GM12878 (cell line): ENCODE measurements at regions not wholly inside any gene's neighbourhood (a gene's known extent, or its start where the extent isn't known, plus 50 kb on each side); places are given as distances from the start of the nearest gene placed in this dataset.

Experiments used
- ATAC-seq: fragments of 200-7000 bp; cut with Tn5 transposase; 3 replicates; pipeline ENCODE4 v1.9.1; 2020; ENCODE audit warnings: mild to moderate bottlenecking, moderate library complexity
- BruUV-seq: library from RNA; stranded (reverse); fragments of 400-500 nt; replicated peaks from 2 replicates; lab custom pipeline; 2021; lab: Mats Ljungman, UMichigan
- CTCF ChIA-PET: fragments of 300-600 bp; sonication (Branson Sonifier 250); formaldehyde crosslinking; extraction: SDS; loops from one replicate; lab custom pipeline; 2021; ENCODE audit warnings: inconsistent platforms; lab: Yijun Ruan, JAX
- POLR2A ChIA-PET: fragments of 350-600 bp; formaldehyde crosslinking; extraction: SDS; loops from one replicate; lab custom pipeline; 2021; ENCODE audit warnings: inconsistent platforms; lab: Charles Lee
- RAD21 ChIA-PET: fragments of 300-600 bp; sonication (Branson Sonifier 250); formaldehyde crosslinking; loops from one replicate; lab custom pipeline; 2023; ENCODE audit warnings: antibody characterized with exemption; ENCODE audit not compliant: unreplicated experiment; lab: Charles Lee
- SMC1A ChIA-PET: fragments of 300-600 bp; sonication (Branson Sonifier 250); formaldehyde crosslinking; loops from one replicate; lab custom pipeline; 2023; ENCODE audit not compliant: unreplicated experiment, uncharacterized antibody; lab: Charles Lee
- DNase-seq: peaks from one replicate; pipeline ENCODE4 v3.0.0-alpha.2; 2011; ENCODE audit warnings: low read depth, low spot score
- FAIRE-seq: peaks from 3 replicates; lab custom pipeline; 2011; peaks lifted over from hg19 to GRCh38; lab: Jason Lieb, UNC
- H2AFZ ChIP-seq: 2 replicates; pipeline ENCODE4 v1.6.0; 2011; ENCODE audit warnings: low read depth, low read length, control low read depth; ENCODE audit not compliant: control insufficient read depth
- H3K27ac ChIP-seq: 2 replicates; pipeline ENCODE4 v1.5.1; 2011; ENCODE audit warnings: control low read depth; ENCODE audit not compliant: control insufficient read depth, insufficient read depth
- H3K27me3 ChIP-seq, 2 experiments: replicated peaks in 1 of 2; 2 replicates each; pipeline versions ENCODE4 v1.6.0 to v1.6.1; 2011; ENCODE audit warnings: low read length in 1 of 2; ENCODE audit not compliant: control insufficient read depth in 2 of 2, insufficient read depth in 2 of 2
- H3K36me3 ChIP-seq, 2 experiments: 2 replicates each; pipeline ENCODE4 v1.5.1; 2011; ENCODE audit warnings: low read length in 1 of 2; ENCODE audit not compliant: control insufficient read depth in 2 of 2, insufficient read depth in 2 of 2
- H3K4me1 ChIP-seq: 2 replicates; pipeline ENCODE4 v1.6.1; 2011; ENCODE audit warnings: mild to moderate bottlenecking, low read length, moderate library complexity, mixed read lengths; ENCODE audit not compliant: control insufficient read depth, insufficient read depth
- H3K4me2 ChIP-seq: 2 replicates; pipeline ENCODE4 v1.6.0; 2011; ENCODE audit warnings: control low read depth; ENCODE audit not compliant: control insufficient read depth, insufficient read depth
- H3K4me3 ChIP-seq: fragments of 200-600 bp; sonication (generic); 2 replicates; pipeline ENCODE4 v1.5.1; 2016
- H3K79me2 ChIP-seq: 2 replicates; pipeline ENCODE4 v1.6.0; 2011; ENCODE audit warnings: low read length; ENCODE audit not compliant: control insufficient read depth, insufficient read depth
- H3K9ac ChIP-seq: 2 replicates; pipeline ENCODE4 v1.8.0; 2011; ENCODE audit warnings: low read length, control low read depth, mixed read lengths; ENCODE audit not compliant: control insufficient read depth, insufficient read depth
- H3K9me3 ChIP-seq: replicated peaks from 3 replicates; pipeline ENCODE4 v1.5.1; 2011; ENCODE audit warnings: mild to moderate bottlenecking, low read length; ENCODE audit not compliant: control insufficient read depth, insufficient read depth
- H4K20me1 ChIP-seq: 2 replicates; pipeline ENCODE4 v1.6.0; 2011; ENCODE audit not compliant: control insufficient read depth, insufficient read depth
- BCL11A ChIP-seq: IDR thresholded peaks from 2 replicates; pipeline ENCODE4 v1.6.1; 2011; ENCODE audit warnings: low read depth, low read length
- CBX5 ChIP-seq: sonication (generic); IDR thresholded peaks from 2 replicates; pipeline ENCODE4 v1.6.1; 2016; ENCODE audit warnings: low read depth, moderate library complexity, mild to moderate bottlenecking, inconsistent platforms
- CHD4 ChIP-seq: fragments of 200-600 bp; sonication (generic); IDR thresholded peaks from 2 replicates; pipeline ENCODE4 v1.6.1; 2016; ENCODE audit warnings: mild to moderate bottlenecking
- CUX1 ChIP-seq: IDR thresholded peaks from 2 replicates; pipeline ENCODE4 v1.6.1; 2012; ENCODE audit warnings: improper control_type of control experiment, low read depth, low read length; ENCODE audit not compliant: insufficient replicate concordance
- HSF1 ChIP-seq: fragments of 150-350 bp; IDR thresholded peaks from 2 replicates; pipeline ENCODE4 v1.6.1; 2014; ENCODE audit warnings: mild to moderate bottlenecking, low read depth, low read length
- MYC ChIP-seq: IDR thresholded peaks from 2 replicates; pipeline ENCODE4 v1.6.1; 2011; ENCODE audit warnings: mild to moderate bottlenecking, low read length, moderate library complexity, inconsistent platforms; ENCODE audit not compliant: insufficient read depth, insufficient replicate concordance, insufficient read length, severe bottlenecking
- NBN ChIP-seq: fragments of 450-650 bp; IDR thresholded peaks from 2 replicates; pipeline ENCODE4 v1.6.1; 2016
- NFXL1 ChIP-seq: fragments of 450-650 bp; IDR thresholded peaks from 2 replicates; pipeline ENCODE4 v1.6.1; 2017; ENCODE audit warnings: antibody characterized with exemption, mild to moderate bottlenecking, borderline replicate concordance
- PAX8 ChIP-seq: fragments of 450-650 bp; IDR thresholded peaks from 2 replicates; pipeline ENCODE4 v1.6.1; 2017; ENCODE audit warnings: mild to moderate bottlenecking, moderate library complexity
- RBBP5 ChIP-seq: fragments of 200-600 bp; sonication (generic); conservative IDR thresholded peaks from 2 replicates; pipeline ENCODE4 v1.6.1; 2016
- RELB ChIP-seq: fragments of 450-650 bp; IDR thresholded peaks from 2 replicates; pipeline ENCODE4 v1.6.1; 2017; ENCODE audit warnings: low read depth, mild to moderate bottlenecking, moderate library complexity
- RFX5 ChIP-seq: IDR thresholded peaks from 2 replicates; pipeline ENCODE4 v1.6.1; 2011; ENCODE audit warnings: low read depth, low read length, improper control_type of control experiment
- SRF ChIP-seq, 2 experiments: IDR thresholded peaks; 2 replicates each; pipeline ENCODE4 v1.6.1; 2011; ENCODE audit warnings: low read depth in 2 of 2, low read length in 2 of 2, mild to moderate bottlenecking in 1 of 2, moderate library complexity in 1 of 2
- SUZ12 ChIP-seq: fragments of 200-600 bp; sonication (generic); IDR thresholded peaks from one replicate; pipeline ENCODE4 v1.6.1; 2018; ENCODE audit warnings: antibody characterized with exemption, mild to moderate bottlenecking; ENCODE audit not compliant: unreplicated experiment
- TARDBP ChIP-seq: IDR thresholded peaks from 2 replicates; pipeline ENCODE4 v1.6.1; 2016; ENCODE audit warnings: borderline replicate concordance
- USF2 ChIP-seq: IDR thresholded peaks from 2 replicates; pipeline ENCODE4 v1.6.1; 2011; ENCODE audit warnings: low read depth, low read length, improper control_type of control experiment, borderline replicate concordance
- WGBS: methylation state at CpG from one replicate; pipeline ENCODE4 v1.1.6; 2016; ENCODE audit warnings: low lambda C conversion rate; ENCODE audit not compliant: insufficient replicate concordance, insufficient coverage; ENCODE audit errors: missing lambda C conversion rate; 5-methylcytosine and 5-hydroxymethylcytosine counted together
- in situ Hi-C: fragments of 300-500 bp; cut with MboI; formaldehyde crosslinking; loops from 9 replicates; pipeline ENCODE4 v1.14.3; 2018; ENCODE audit warnings: mixed read lengths
- intact Hi-C: fragments of 100-400 bp; cut with micrococcal nuclease; formaldehyde crosslinking; loops from one replicate; pipeline ENCODE4 v1.14.2; 2022; ENCODE audit not compliant: unreplicated experiment

GRCh38 chr21:28298251-28298672 is 694.4 kb downstream of the LTN1 start (continued):
- no peak for TF ChIP-seq CUX1
- no peak for TF ChIP-seq HSF1
- TF ChIP-seq SRF (IDR thresholded peaks at IDR 0.05; ENCODE audit: low read depth in 2 of 2, low read length in 2 of 2), result no peak
- TF ChIP-seq RBBP5, result no peak
- TF ChIP-seq, all 136 proteins: peak for 0

GRCh38 chr21:28294051-28294450 is 698.6 kb downstream of the LTN1 start:
- Histone ChIP-seq H3K4me3 (no peak overlapping the region), H3K27ac (no peak overlapping the region), H3K36me3 (no peaks in the 10 kb centered on the region), H3K4me1 (no peaks in the 10 kb centered on the region), H3K79me2 (no peaks in the 10 kb centered on the region), H4K20me1 (no peaks in the 10 kb centered on the region), H3K4me2 (no peak overlapping the region), H2AFZ (no peak overlapping the region), H3K9ac (no peak overlapping the region), H3K27me3 (no peaks in the 10 kb centered on the region), H3K9me3 (no peaks in the 10 kb centered on the region)
- BruUV-seq, result no TSS peak
- WGBS, result 5% methylated on average over 1 of the region's 1 CpG
- CTCF ChIA-PET, result no interaction called here
- DNase-seq (no peak), FAIRE-seq (no peak), ATAC-seq (no peak)
- RAD21 ChIA-PET, result no interaction called here
- intact Hi-C loops, result no loop called here
- SMC1A ChIA-PET, result no interaction called here
- in situ Hi-C loops, result no loop called here
- POLR2A ChIA-PET, result no interaction called here
- TF ChIP-seq USF2 (no peak), MYC (no peak), NFXL1 (no peak), CBX5 (no peak), PAX8 (no peak), NBN (no peak), RELB (no peak), RFX5 (no peak), TARDBP (no peak), BCL11A (no peak), CHD4 (no peak), SUZ12 (no peak)
